HepG2 (cell line): ENCODE measurements at regions not wholly inside any gene's neighbourhood (a gene's known extent, or its start where the extent isn't known, plus 50 kb on each side); places are given as distances from the start of the nearest gene placed in this dataset.

ENCODE experiments used
- ARHGAP35 ChIP-seq: sonication (generic); formaldehyde crosslinking; IDR thresholded peaks from 2 replicates; pipeline ENCODE4 v1.9.0; 2022; ENCODE audit warnings: mild to moderate bottlenecking, inconsistent platforms, moderate library complexity, missing genetic modification reagents, borderline replicate concordance
- ZMAT3 ChIP-seq: sonication (generic); formaldehyde crosslinking; conservative IDR thresholded peaks from 2 replicates; pipeline ENCODE4 v1.7.0; 2021; ENCODE audit warnings: missing genetic modification reagents
- ZNF614 ChIP-seq: IDR thresholded peaks from 2 replicates; pipeline ENCODE4 v1.6.1; 2018; ENCODE audit warnings: missing biosample characterization, missing genetic modification reagents, inconsistent platforms, borderline replicate concordance
- TF ChIP-seq, protein P1 (sequence below), 2 experiments: sonication (generic) in 1 of 2; formaldehyde crosslinking in 1 of 2; IDR thresholded peaks; 2 replicates each; pipeline versions ENCODE4 v1.6.1 to v1.9.0; 2014 to 2022; ENCODE audit warnings: antibody characterized with exemption in 1 of 2, borderline replicate concordance in 1 of 2, inconsistent platforms in 1 of 2, low read depth in 1 of 2, missing genetic modification reagents in 1 of 2
- TF ChIP-seq, protein P2 (sequence below): sonication (generic); formaldehyde crosslinking; IDR thresholded peaks from 2 replicates; pipeline ENCODE4 v1.5.0; 2020; ENCODE audit warnings: missing genetic modification reagents, mild to moderate bottlenecking, borderline replicate concordance
- TF ChIP-seq, protein P3 (sequence below): sonication (generic); IDR thresholded peaks from 2 replicates; pipeline ENCODE4 v1.6.1; 2016; ENCODE audit warnings: low read depth, borderline replicate concordance

DNA sequence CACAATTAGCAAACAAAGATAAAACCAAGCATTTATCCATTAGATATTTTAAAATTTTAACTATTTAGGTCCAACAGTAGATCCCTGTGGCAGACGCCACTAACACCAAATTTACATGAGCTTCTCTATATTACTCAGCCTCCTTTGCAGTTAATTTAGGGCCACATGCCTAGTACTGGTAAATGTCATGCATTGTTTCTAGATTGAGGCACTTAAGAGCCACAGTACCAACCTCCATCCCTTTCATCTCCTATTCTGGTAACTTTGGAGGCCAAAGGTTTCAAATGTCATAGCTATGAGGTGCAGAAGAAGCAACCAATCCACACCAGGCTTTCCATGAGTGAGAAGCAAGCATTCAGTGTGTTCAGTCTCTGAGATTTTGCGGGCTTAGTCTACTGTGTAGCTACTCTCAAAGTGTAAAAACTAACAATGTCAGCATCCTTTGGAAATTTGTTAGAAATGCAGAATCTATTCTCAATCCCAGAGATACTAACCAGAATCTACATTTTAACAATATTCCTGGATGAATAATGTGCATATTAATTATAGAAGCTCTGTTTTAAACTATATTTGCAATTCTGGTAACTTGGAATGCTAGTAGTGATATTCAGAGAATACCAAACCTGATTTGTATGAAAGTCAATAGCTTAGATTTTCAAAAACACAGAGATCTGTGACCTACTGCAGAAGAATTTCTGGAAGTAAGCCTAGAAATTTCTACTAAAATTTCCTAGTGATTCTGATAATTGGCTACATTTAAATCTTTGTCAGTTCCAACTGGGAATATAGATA, 206.3 kb upstream of the CD96 start (continued):
- TF ChIP-seq, protein P1, sequence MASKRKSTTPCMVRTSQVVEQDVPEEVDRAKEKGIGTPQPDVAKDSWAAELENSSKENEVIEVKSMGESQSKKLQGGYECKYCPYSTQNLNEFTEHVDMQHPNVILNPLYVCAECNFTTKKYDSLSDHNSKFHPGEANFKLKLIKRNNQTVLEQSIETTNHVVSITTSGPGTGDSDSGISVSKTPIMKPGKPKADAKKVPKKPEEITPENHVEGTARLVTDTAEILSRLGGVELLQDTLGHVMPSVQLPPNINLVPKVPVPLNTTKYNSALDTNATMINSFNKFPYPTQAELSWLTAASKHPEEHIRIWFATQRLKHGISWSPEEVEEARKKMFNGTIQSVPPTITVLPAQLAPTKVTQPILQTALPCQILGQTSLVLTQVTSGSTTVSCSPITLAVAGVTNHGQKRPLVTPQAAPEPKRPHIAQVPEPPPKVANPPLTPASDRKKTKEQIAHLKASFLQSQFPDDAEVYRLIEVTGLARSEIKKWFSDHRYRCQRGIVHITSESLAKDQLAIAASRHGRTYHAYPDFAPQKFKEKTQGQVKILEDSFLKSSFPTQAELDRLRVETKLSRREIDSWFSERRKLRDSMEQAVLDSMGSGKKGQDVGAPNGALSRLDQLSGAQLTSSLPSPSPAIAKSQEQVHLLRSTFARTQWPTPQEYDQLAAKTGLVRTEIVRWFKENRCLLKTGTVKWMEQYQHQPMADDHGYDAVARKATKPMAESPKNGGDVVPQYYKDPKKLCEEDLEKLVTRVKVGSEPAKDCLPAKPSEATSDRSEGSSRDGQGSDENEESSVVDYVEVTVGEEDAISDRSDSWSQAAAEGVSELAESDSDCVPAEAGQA (IDR thresholded peaks at IDR 0.05; ENCODE audit: low read depth): no peak
- TF ChIP-seq, protein P1 (CRISPR knock-in tag; IDR thresholded peaks at IDR 0.05; ENCODE audit: borderline replicate concordance): no peak
- TF ChIP-seq, protein P2, sequence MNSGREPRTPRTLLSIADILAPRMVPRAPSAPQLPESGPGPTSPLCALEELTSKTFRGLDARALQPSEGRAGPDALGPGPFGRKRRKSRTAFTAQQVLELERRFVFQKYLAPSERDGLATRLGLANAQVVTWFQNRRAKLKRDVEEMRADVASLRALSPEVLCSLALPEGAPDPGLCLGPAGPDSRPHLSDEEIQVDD (CRISPR knock-in tag): no peak
- TF ChIP-seq ZMAT3 (CRISPR knock-in tag) (no peak), ARHGAP35 (CRISPR knock-in tag) (no peak), ZNF614 (no peak)
- TF ChIP-seq, protein P3, sequence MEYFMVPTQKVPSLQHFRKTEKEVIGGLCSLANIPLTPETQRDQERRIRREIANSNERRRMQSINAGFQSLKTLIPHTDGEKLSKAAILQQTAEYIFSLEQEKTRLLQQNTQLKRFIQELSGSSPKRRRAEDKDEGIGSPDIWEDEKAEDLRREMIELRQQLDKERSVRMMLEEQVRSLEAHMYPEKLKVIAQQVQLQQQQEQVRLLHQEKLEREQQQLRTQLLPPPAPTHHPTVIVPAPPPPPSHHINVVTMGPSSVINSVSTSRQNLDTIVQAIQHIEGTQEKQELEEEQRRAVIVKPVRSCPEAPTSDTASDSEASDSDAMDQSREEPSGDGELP: no peak
